Liver (tissue), 3 donors: ENCODE measurements at regions not wholly inside any gene's neighbourhood (a gene's known extent, or its start where the extent isn't known, plus 50 kb on each side); places are given as distances from the start of the nearest gene placed in this dataset.

Source experiments
- EGR1 ChIP-seq, 2 donors: IDR thresholded peaks; 2 replicates each; pipeline ENCODE4 v1.6.1; 2016 to 2018; ENCODE audit warnings: antibody characterized with exemption in 2 of 2, low read depth in 2 of 2
- SP1 ChIP-seq: IDR thresholded peaks from 2 replicates; pipeline ENCODE4 v1.6.1; 2018; ENCODE audit warnings: antibody characterized with exemption, mild to moderate bottlenecking
- YY1 ChIP-seq: IDR thresholded peaks from 2 replicates; pipeline ENCODE4 v1.6.1; 2016; ENCODE audit warnings: antibody characterized with exemption, mild to moderate bottlenecking
- TF ChIP-seq, protein P1 (sequence below): fragments of 150-350 bp; IDR thresholded peaks from 2 replicates; pipeline ENCODE4 v1.5.1; 2017; ENCODE audit warnings: improper control_type of control experiment, low read depth, low read length; ENCODE audit not compliant: missing input control
- TF ChIP-seq, protein P2 (sequence below): IDR thresholded peaks from 2 replicates; pipeline ENCODE4 v1.6.1; 2016; ENCODE audit warnings: antibody characterized with exemption
- TF ChIP-seq, protein P3 (sequence below): IDR thresholded peaks from 2 replicates; pipeline ENCODE4 v1.6.1; 2016; ENCODE audit warnings: antibody characterized with exemption
- donor health status: healthy.
- donor health status: healthy.

- TF ChIP-seq, protein P1, sequence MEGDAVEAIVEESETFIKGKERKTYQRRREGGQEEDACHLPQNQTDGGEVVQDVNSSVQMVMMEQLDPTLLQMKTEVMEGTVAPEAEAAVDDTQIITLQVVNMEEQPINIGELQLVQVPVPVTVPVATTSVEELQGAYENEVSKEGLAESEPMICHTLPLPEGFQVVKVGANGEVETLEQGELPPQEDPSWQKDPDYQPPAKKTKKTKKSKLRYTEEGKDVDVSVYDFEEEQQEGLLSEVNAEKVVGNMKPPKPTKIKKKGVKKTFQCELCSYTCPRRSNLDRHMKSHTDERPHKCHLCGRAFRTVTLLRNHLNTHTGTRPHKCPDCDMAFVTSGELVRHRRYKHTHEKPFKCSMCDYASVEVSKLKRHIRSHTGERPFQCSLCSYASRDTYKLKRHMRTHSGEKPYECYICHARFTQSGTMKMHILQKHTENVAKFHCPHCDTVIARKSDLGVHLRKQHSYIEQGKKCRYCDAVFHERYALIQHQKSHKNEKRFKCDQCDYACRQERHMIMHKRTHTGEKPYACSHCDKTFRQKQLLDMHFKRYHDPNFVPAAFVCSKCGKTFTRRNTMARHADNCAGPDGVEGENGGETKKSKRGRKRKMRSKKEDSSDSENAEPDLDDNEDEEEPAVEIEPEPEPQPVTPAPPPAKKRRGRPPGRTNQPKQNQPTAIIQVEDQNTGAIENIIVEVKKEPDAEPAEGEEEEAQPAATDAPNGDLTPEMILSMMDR, result no peak
- TF ChIP-seq, protein P2, sequence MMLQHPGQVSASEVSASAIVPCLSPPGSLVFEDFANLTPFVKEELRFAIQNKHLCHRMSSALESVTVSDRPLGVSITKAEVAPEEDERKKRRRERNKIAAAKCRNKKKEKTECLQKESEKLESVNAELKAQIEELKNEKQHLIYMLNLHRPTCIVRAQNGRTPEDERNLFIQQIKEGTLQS, result no peak
- TF ChIP-seq, protein P3, sequence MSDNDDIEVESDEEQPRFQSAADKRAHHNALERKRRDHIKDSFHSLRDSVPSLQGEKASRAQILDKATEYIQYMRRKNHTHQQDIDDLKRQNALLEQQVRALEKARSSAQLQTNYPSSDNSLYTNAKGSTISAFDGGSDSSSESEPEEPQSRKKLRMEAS, result no peak
- TF ChIP-seq SP1 (no peak), EGR1 (IDR thresholded peaks at IDR 0.05; ENCODE audit: low read depth in 2 of 2) (no peak), YY1 (no peak)
Measured at GRCh38 chr7:8809320-8809719, 375.9 kb downstream of the NXPH1 start.
